ENCODE measurements at regions not wholly inside any gene's neighbourhood (a gene's known extent, or its start where the extent isn't known, plus 50 kb on each side); places are given as distances from the start of the nearest gene placed in this dataset.

DNA sequence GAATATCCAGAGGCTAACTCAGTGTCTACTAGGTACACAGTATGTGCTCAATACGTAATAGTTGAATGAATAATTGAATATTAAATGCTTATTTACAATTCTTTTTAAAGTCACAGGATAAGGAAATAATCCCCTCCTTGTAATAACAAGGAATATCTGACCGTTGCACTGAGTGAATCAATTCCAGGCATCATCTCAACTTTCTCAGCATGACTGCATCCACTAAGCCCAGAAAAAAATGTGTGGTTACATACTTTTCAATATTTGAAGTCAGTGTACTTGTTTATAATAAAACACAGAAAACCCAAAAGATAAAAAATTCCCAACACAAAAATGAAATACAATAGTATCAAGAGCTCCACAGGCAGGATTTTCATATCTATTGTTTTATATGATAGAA is 105.4 kb downstream of the TMEM144 start:
- Histone ChIP-seq H3K27ac (ENCODE audit: insufficient read length, low read depth, low read length) (no peak overlapping the region), H3K4me2 (ENCODE audit: insufficient read depth, insufficient read length, low read length) (no peak overlapping the region)

More for the DNA sequence above, 105.4 kb downstream of the TMEM144 start:
- Mint-ChIP-seq H3K4me3 (no peak overlapping the region), H3K9me3 (peaks cover 3 to 8% of the 10 kb centered on the region in 2 experiments; a peak in 3 of 5 replicates), H3K27ac (no peak overlapping the region), H3K36me3 (ENCODE audit: insufficient read depth in 1 of 3, low read depth in 3 of 3) (peaks cover 0 to 1% (median 0%) of the 10 kb centered on the region in 3 experiments; a peak in 4 of 7 replicates), H3K27me3 (ENCODE audit: low read depth) (no peaks in the 10 kb centered on the region), H3K4me1 (peaks cover 0 to 3% of the 10 kb centered on the region in 2 experiments; a peak in 1 of 4 replicates)
- no peaks in the 10 kb centered on the region for H3K4me1 ChIP-seq (ENCODE audit: insufficient read depth, low read length)
- H3K23ac ChIP-seq (ENCODE audit: insufficient read length, low read depth, low read length): no peak overlapping the region
- no peaks in the 10 kb centered on the region for H3K79me1 ChIP-seq (ENCODE audit: insufficient read depth, low read depth, low read length, poor library complexity, severe bottlenecking)
- DNase-seq: no peak
- H4K20me1 ChIP-seq (ENCODE audit: control insufficient read depth, insufficient read depth, insufficient read length): no peaks in the 10 kb centered on the region
- H4K5ac ChIP-seq (ENCODE audit: insufficient read length, low read depth, low read length): no peak overlapping the region
- no peaks in the 10 kb centered on the region for H3K23me2 ChIP-seq (ENCODE audit: insufficient read length, low read depth, low read length, poor library complexity, severe bottlenecking)
- no peak overlapping the region for H2BK20ac ChIP-seq (ENCODE audit: low read depth, low read length, poor library complexity, severe bottlenecking)
- H3K79me2 ChIP-seq (ENCODE audit: insufficient read depth, low read length): no peaks in the 10 kb centered on the region
- H2BK12ac ChIP-seq (ENCODE audit: insufficient read length, low read depth, low read length): no peak overlapping the region
- H2BK5ac ChIP-seq (ENCODE audit: insufficient read length, low read length): no peak overlapping the region
- no peak overlapping the region for H2AK5ac ChIP-seq (ENCODE audit: insufficient read length, low read length)
- no CpG with 5 or more reads among the region's 2 CpGs for WGBS (ENCODE audit: extremely low coverage, insufficient read length, low lambda C conversion rate)
- no peaks in the 10 kb centered on the region for H3K27me3 ChIP-seq (ENCODE audit: insufficient read depth, low read length)
- no peak overlapping the region for H3K4ac ChIP-seq (ENCODE audit: low read depth, low read length)
- H3K9me3 ChIP-seq (ENCODE audit: control insufficient read depth, low read depth, low read length): no peaks in the 10 kb centered on the region
- TF ChIP-seq, protein P1, sequence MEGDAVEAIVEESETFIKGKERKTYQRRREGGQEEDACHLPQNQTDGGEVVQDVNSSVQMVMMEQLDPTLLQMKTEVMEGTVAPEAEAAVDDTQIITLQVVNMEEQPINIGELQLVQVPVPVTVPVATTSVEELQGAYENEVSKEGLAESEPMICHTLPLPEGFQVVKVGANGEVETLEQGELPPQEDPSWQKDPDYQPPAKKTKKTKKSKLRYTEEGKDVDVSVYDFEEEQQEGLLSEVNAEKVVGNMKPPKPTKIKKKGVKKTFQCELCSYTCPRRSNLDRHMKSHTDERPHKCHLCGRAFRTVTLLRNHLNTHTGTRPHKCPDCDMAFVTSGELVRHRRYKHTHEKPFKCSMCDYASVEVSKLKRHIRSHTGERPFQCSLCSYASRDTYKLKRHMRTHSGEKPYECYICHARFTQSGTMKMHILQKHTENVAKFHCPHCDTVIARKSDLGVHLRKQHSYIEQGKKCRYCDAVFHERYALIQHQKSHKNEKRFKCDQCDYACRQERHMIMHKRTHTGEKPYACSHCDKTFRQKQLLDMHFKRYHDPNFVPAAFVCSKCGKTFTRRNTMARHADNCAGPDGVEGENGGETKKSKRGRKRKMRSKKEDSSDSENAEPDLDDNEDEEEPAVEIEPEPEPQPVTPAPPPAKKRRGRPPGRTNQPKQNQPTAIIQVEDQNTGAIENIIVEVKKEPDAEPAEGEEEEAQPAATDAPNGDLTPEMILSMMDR (conservative IDR thresholded peaks at IDR 0.05): no peak
- H3K56ac ChIP-seq (ENCODE audit: insufficient read length, low read depth, low read length): no peak overlapping the region
- no peak overlapping the region for H3K14ac ChIP-seq (ENCODE audit: insufficient read depth, low read length)
- H2BK15ac ChIP-seq (ENCODE audit: low read depth, low read length): no peak overlapping the region
- no peak overlapping the region for H4K91ac ChIP-seq (ENCODE audit: insufficient read length, low read depth, low read length)
- H3T11ph ChIP-seq (ENCODE audit: low read length): no peak overlapping the region
- H2AFZ ChIP-seq (ENCODE audit: low read length): no peak overlapping the region
- no peak overlapping the region for H4K8ac ChIP-seq (replicated peaks; ENCODE audit: insufficient read length, low read depth, low read length)
- no peak overlapping the region for H2BK120ac ChIP-seq (ENCODE audit: low read depth, low read length, poor library complexity, severe bottlenecking)
- no peak overlapping the region for H3K18ac ChIP-seq (ENCODE audit: insufficient read length, low read depth, low read length)
- no peak overlapping the region for H3K9ac ChIP-seq (ENCODE audit: extremely low read depth, insufficient read length, low read length)

Data from H9 (cell line).